ENCODE measurements at regions not wholly inside any gene's neighbourhood (a gene's known extent, or its start where the extent isn't known, plus 50 kb on each side); places are given as distances from the start of the nearest gene placed in this dataset.

DNA sequence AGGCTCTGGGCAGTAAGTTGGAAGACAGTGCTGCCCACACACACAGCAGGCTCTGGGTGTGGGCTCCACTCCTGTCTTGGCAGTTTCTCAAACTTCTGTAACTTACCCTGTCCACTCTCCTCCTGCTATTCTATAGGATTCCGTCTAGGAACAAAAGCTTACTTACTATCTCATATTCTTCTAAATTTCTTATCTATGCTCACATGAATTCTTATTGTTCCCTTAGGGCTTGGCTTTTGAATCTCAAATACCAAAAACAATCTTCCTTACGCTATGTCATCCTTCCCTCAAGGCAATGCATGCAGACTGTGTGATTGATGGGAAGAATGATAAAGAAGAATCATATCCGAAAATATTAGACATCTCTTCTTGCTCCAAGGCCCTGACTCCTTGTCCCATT is 425.9 kb upstream of the ONECUT1 start:
- TF ChIP-seq EZH2phosphoT487 (IDR thresholded peaks at IDR 0.05; ENCODE audit: borderline replicate concordance) (no peak), EZH2 (IDR thresholded peaks at IDR 0.05) (no peak), POLR2AphosphoS5 (IDR thresholded peaks at IDR 0.05; ENCODE audit: low read depth, low read length) (no peak), POLR2A (IDR thresholded peaks at IDR 0.05; ENCODE audit: borderline replicate concordance, extremely low read depth, insufficient read depth, insufficient read length) (no peak), SIN3A (IDR thresholded peaks at IDR 0.05; ENCODE audit: low read depth) (no peak), ZFX (IDR thresholded peaks at IDR 0.05) (no peak), EGR1 (IDR thresholded peaks at IDR 0.05; ENCODE audit: low read depth) (no peak), JUND (IDR thresholded peaks at IDR 0.05) (no peak), SRF (IDR thresholded peaks at IDR 0.05; ENCODE audit: low read depth) (no peak)
- TF ChIP-seq, protein P1, sequence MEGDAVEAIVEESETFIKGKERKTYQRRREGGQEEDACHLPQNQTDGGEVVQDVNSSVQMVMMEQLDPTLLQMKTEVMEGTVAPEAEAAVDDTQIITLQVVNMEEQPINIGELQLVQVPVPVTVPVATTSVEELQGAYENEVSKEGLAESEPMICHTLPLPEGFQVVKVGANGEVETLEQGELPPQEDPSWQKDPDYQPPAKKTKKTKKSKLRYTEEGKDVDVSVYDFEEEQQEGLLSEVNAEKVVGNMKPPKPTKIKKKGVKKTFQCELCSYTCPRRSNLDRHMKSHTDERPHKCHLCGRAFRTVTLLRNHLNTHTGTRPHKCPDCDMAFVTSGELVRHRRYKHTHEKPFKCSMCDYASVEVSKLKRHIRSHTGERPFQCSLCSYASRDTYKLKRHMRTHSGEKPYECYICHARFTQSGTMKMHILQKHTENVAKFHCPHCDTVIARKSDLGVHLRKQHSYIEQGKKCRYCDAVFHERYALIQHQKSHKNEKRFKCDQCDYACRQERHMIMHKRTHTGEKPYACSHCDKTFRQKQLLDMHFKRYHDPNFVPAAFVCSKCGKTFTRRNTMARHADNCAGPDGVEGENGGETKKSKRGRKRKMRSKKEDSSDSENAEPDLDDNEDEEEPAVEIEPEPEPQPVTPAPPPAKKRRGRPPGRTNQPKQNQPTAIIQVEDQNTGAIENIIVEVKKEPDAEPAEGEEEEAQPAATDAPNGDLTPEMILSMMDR (IDR thresholded peaks at IDR 0.05 in 2 of 3, conservative IDR thresholded peaks at IDR 0.05 in 1 of 3; ENCODE audit: borderline replicate concordance in 1 of 3, insufficient read depth in 1 of 3, low read depth in 2 of 3, low read length in 2 of 3), result no peak
- TF ChIP-seq, protein P2, sequence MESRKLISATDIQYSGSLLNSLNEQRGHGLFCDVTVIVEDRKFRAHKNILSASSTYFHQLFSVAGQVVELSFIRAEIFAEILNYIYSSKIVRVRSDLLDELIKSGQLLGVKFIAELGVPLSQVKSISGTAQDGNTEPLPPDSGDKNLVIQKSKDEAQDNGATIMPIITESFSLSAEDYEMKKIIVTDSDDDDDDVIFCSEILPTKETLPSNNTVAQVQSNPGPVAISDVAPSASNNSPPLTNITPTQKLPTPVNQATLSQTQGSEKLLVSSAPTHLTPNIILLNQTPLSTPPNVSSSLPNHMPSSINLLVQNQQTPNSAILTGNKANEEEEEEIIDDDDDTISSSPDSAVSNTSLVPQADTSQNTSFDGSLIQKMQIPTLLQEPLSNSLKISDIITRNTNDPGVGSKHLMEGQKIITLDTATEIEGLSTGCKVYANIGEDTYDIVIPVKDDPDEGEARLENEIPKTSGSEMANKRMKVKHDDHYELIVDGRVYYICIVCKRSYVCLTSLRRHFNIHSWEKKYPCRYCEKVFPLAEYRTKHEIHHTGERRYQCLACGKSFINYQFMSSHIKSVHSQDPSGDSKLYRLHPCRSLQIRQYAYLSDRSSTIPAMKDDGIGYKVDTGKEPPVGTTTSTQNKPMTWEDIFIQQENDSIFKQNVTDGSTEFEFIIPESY (IDR thresholded peaks at IDR 0.05; ENCODE audit: extremely low read depth, insufficient replicate concordance, low read length), result no peak
- TF ChIP-seq, protein P3, sequence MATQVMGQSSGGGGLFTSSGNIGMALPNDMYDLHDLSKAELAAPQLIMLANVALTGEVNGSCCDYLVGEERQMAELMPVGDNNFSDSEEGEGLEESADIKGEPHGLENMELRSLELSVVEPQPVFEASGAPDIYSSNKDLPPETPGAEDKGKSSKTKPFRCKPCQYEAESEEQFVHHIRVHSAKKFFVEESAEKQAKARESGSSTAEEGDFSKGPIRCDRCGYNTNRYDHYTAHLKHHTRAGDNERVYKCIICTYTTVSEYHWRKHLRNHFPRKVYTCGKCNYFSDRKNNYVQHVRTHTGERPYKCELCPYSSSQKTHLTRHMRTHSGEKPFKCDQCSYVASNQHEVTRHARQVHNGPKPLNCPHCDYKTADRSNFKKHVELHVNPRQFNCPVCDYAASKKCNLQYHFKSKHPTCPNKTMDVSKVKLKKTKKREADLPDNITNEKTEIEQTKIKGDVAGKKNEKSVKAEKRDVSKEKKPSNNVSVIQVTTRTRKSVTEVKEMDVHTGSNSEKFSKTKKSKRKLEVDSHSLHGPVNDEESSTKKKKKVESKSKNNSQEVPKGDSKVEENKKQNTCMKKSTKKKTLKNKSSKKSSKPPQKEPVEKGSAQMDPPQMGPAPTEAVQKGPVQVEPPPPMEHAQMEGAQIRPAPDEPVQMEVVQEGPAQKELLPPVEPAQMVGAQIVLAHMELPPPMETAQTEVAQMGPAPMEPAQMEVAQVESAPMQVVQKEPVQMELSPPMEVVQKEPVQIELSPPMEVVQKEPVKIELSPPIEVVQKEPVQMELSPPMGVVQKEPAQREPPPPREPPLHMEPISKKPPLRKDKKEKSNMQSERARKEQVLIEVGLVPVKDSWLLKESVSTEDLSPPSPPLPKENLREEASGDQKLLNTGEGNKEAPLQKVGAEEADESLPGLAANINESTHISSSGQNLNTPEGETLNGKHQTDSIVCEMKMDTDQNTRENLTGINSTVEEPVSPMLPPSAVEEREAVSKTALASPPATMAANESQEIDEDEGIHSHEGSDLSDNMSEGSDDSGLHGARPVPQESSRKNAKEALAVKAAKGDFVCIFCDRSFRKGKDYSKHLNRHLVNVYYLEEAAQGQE (IDR thresholded peaks at IDR 0.05; ENCODE audit: low read depth), result no peak
- TF ChIP-seq, protein P4, sequence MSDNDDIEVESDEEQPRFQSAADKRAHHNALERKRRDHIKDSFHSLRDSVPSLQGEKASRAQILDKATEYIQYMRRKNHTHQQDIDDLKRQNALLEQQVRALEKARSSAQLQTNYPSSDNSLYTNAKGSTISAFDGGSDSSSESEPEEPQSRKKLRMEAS (IDR thresholded peaks at IDR 0.05), result no peak
